ENCODE measurements at regions not wholly inside any gene's neighbourhood (a gene's known extent, or its start where the extent isn't known, plus 50 kb on each side); places are given as distances from the start of the nearest gene placed in this dataset.
A peak's percentile ranks its signal among the peaks of the same experiment; 100 is the strongest.

DNA sequence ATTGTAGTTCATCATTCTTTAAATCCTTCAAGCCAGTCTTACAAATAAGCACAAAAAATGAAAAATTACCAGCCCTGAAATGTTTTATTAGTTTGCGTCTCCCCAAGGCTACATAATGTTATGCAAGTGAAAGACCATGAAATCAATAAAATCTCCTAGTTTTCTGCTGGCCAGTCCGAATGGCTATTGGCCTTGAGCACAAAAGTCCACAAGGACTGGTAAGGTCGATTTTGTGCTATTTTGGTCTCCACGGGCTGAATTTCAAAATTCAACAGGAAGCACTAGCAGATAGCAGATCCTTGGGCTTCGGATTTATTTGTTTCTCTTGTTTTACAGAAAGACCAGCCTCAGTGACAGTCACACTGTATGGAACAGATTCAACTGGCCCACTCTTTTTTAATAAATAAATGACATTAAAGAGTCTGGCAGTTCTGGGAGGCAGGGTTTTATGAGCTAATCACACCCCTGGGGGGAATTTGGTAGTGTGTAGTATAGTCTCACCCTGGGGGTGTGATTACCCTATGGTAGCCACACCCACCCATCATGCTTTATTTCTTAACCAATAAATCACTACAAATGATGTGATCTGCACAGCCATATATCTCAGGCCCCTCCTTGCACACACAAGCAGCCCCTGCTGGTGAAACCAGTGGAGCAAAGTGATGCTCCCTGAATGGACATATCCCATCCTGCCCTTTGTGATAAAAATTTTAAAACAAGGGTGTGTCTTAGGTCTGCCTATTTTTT lies 51.1 kb upstream of the TMEM33 start:
- DNase-seq (ENCODE audit: low read depth, low spot score), result no peak

DNA sequence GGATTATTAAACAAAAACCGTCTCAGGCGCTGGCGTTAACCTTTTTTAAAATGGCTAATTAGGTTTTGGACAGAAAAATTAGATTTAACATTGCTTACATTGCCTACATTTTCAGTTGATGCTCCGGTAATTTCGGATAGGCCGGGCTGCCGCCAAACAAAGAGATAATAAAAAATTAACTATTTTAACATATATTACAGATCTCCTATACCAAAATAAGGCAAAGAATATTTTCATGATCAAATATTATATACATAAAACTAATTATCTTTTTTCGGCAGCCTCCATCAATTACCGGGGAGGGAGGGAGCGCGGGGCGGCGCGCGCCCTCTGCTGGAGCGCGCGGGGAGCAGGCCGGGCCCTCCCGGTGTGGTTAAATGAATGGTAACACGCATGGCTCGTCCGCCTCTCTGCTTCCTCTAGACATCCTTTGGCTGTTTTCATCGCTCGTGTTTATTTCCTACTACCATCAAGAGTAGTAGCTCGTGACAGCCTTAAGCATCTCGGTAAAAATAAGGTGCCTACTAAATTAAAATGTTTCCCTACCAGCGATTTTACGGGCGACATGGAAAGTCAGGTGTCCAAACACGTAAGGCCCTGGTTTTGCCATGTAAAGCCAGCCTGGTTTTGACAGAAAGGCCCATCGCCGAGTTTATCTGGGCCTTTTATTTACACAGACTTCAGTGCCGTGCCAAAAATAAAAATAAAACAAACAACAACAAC lies 52.4 kb upstream of the TMEM33 start:
- DNase-seq (ENCODE audit: low read depth, low spot score), result peak; percentile 14

DNA sequence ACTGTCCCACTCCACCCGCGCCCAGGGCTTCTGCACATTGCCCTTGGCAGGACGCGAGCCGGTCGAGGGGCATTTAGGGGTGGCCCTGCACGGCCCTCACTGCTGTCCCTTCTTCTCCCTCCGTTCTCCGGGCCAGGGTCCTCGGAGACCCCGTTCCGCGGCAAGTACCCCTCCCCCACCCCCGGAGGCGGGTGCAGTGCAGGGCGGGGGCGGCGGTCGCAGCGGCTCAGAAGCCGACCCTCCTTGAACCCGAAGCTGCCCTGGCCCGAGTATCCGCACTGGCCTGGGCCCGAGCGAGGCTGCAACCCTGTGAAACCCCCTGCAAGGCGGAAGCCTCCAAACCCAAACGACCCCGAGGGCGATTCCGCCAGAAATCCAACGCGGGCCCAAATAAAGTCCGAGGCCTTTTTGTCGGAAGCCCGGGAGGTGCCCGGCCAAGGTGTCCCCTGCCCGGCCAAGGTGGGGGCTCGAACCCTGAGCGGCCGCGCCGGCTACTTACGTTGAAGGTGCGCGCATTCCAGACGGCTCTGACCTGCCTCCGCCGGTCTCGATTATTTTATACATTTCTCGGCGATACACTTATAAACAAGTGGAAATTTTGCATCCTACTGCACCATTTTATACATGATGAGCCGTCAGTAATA lies 53.1 kb upstream of the TMEM33 start:
- DNase-seq (ENCODE audit: low read depth, low spot score), result no peak

DNA sequence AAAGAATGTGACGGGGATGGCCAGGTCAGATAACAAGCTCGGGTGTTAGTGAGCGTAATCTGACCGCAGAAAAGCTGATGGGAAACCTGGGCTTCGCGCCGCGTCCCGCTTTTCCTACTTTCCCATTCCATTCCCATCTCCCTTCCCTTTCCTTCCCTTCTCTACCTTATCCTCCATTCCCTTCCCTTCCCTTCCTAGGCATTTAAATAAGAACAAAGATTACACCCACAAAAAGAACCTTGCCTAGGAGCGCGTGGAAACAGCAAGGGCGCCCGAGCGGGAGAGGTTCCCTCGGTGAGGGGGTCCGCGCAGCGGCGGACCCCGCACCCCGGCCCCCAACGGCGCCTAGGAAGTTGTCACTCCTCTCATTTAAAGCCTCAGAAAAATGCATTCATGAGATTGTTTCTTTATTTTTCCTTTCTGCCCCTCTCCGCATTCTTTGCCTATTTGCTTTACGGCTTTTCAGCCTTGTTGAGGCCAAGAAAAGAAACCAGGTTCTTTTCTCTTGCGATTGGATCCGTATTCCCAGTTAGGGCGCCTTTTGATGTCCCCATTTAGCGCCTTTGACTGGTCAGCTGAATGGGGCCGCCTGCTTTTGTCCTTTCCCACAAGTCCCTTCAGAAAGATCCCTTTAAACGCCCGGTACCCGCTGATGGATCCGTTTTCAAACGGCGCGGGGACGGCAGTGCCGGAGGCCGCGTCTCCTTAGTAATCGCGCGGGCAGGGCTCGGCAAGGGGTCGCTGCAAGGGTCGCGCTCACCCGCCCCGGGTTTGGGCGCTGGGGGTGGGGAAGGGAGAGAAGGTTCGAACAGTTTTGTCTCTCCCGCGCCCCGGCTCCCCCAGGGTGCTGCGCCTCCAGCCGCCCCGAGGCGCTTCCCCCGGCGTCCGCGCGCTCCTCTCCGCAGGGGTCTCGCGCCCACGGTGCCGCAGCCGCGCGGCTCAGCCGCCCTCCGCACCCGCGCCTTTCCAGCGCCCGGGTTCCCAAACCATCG lies 54.1 kb upstream of the TMEM33 start:
- DNase-seq (ENCODE audit: low read depth, low spot score), result no peak

DNA sequence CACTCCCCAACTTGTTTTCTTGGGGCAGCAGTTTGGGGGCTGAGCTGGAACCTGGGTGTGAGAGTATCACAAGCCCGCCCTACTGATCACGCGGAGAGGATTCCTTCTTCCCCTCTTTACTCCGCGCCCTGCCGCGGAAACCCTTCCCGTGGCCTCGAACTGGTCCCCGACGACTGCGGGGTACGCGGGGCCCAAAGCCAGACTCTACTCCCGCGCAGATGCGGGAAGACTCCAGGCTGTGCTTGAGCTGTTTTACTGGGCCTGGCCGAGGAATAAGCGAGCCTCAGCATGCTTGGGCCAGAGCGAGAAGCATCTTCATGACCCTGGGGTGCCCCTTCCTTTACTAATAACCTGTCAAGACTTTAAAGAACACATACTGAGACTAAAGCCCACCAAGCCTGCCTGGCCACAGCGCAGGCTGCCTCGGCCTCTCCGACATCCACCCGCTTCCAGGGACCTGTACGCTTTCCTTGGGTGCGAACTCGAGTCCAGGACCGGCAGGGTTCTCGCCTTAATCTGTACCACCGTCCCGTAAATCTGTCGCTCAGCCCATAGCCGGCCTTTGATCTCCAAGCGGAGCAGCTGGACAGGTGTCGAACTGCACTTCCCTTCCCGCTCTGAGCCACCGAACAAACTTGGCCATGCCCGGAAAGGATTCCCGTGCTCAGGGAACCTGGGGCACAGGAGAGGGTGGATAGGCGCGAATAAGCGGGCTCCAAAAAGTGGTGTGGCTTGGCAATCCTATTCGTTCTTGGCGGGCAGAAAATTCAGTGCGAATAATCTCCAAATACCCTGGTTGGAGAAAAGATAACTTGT lies 55.0 kb upstream of the TMEM33 start:
- no peak for DNase-seq (ENCODE audit: low read depth, low spot score)

DNA sequence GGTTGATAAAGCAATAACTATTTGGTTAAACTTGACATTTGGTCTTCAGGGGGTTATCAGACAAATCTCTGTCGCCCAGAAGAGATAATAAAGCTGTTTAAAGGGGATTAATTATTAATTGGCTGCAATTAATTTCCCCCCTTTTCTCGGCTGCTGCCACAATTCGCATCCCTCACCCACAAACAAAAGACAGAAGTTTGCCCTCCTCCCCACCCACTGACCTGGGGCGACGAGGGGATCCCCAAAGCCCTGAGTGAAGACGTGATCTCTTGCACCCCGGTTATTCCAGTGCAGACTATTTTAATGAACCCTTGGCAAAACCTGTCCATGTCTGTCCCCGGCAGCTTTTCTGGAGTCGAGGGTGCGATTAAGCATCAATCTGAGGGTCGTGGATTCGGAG lies 55.7 kb upstream of the TMEM33 start:
- DNase-seq (ENCODE audit: low read depth, low spot score), result no peak

DNA sequence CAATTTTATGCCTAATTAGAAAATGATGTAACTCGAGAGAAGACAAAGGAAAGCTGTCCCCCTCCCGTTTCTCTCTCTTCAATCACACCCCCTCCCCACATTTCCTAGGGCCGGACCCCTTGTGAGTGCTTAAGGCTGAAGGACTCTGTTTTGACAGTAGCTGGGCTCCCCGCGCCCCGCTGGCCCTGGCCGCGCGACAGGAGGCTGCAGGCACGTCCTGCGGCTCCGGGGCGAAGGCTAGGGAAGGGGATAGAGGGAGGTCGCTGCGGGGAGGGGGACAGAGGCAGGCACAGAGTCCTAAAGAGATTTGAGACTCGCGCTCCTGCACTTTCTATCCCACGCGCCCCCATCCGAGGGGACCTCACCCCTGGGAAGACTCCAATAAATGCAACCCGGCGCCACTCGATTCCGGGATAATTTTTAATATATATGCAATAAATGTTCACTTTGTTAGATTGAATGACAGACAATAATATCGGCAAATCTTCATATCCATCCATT lies 56.2 kb upstream of the TMEM33 start:
- DNase-seq (ENCODE audit: low read depth, low spot score), result no peak

DNA sequence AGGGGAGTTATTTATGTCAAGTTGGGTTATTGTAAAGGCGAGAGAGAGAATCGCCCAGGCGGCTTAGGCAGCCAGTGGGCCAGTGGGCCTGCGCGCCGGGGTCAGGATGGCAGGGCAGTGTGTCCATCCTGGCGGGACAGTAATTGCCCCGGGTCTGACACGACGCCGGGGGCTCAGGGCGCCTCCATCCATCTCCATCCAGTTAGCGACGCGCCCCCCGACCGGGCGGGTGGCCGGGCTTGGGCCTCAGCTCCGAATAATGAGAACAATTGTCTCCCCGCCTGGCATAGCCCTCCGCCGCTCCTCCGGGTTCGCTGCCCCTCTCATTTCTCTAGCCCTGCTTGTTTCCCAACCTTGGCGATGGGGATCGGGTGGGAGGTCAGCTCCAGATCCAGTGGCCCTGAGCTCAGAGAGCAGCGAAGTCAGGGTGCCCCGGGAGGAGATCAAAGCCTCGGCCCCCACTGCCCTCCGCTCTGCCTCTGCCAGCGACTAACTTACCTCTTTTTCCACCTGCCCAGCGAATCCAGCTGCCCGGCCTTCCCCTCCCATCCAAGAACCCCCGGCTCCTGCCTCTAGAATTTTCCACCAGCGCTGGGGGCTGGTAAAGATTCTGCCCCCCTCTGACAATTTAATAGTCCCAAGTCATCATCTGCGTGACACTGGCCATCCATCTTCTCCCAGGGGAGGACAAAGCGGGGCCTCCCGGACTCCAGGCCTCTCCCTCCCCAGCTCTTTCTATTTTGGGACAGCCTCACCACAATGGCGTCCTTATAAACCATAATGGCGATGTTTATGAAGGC lies 56.9 kb upstream of the TMEM33 start:
- no peak for DNase-seq (ENCODE audit: low read depth, low spot score)

DNA sequence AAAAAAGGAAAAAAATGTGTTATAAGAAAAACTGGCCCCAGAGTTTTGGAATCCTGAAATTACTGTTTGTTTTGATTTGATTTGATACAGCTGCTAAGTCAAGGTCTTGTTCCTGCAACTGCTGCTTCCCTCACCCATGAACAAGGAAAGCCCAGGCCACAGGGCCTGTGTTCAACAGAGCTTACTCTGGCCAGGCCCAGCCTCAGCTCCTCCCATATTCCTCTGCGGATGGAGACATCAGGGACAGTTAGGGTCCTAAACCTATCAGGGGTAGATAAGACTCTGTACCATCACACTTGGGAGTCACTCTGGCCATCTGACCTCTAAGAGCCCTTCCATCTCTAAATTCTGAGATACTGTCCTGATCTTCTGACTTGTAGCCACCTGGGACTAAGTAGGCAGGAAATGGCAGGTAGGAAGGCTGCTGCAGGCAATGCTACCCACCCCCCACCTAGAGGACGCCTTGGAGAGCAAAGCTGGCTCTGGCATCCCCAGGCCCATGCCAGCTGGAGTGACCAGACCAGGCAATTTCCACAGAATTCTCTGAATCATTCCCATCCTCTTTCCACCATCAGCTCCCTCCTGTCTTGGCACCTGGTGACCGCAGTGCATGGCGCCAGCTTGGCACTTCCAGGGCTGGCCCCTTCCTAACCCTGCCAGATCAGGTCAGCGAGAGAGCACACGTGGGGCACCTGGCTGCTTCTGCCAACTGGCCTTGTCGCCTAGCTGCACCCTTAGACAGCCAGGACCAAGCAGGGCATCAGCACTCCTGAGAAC lies 58.0 kb upstream of the TMEM33 start:
- no peak for DNase-seq (ENCODE audit: low read depth, low spot score)

DNA sequence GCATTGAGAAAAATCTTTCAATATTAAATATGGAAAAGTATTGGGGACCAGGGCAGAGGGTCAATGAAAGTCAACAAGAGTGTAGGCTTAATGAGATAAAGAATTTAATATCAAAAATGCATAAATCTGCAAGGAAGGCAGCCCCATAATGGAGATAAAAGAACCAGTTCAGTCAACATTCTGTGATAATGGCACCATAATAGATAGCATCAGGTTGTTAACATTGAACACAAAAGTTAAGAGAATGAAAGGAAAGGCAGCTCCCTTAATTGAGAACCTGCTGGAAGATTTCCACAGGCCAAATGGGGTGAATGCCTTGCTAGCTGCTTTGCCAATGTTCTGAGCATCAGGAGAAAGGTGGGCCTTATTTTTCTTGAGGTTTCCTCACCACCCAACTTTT lies 60.4 kb upstream of the TMEM33 start:
- no peak for DNase-seq (ENCODE audit: low read depth, low spot score)

DNA sequence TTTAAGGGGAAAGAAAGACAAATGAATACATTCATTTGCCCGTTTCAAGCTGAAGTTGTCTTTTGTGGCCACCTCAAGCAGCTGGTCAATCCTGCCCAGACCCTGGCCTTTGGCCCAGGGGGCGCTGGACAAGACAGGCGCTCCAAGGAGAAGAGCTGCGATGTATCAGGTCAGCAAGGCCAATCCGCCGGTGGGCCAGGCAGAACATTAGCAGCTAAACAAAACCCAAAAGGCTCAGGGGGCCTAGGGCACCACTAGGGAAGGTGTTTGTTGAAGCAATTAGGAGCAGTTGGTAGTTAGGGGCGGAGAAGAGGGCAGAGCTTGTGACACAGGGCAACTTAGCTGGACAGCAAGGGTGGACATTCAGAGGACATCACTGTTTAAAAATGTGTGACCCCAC lies 60.8 kb upstream of the TMEM33 start:
- DNase-seq (ENCODE audit: low read depth, low spot score), result no peak

DNA sequence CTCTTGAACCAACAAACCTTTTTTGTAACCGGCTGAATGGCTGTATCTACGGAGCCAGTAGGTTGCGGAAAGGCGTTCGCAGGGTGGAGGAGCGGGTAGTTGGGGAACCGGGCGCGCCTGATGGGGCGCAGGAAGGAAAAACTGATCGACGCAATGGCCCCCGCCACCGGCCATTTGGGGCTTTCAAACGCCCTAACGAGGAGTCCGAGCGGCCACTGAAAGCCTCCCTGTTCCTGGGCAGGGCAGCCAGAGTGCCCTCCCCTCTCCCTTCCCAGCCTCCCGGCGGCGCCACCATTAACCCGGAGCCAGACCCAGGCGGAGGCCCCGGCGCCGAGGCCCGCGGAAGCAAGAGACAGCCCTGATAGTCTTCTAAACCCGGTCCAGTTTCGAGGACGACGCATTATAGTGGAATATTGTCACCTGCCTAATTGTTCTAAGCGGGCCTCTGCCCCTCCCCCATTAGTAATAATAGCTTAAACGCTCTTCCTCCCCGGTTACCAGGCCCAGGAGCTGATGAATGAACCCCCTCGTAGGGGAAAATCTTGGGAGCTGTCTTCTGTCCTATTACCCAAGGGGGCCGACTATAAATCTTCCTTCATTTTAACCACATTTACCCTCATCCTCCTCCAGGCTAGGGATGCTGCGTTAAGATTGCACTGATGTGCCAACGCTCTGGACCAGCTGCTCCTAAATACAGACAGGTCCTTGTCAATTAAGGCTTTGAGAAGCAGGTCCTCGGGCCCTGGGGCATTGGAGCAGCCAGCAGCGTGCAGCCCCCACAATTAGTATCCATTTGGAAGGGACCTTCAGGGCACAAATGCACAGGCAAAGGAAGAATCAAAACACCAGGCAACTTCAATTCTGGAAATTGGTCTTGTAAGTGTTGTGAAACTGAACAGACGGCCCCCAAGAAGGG lies 61.6 kb upstream of the TMEM33 start:
- DNase-seq (ENCODE audit: low read depth, low spot score), result no peak

DNA sequence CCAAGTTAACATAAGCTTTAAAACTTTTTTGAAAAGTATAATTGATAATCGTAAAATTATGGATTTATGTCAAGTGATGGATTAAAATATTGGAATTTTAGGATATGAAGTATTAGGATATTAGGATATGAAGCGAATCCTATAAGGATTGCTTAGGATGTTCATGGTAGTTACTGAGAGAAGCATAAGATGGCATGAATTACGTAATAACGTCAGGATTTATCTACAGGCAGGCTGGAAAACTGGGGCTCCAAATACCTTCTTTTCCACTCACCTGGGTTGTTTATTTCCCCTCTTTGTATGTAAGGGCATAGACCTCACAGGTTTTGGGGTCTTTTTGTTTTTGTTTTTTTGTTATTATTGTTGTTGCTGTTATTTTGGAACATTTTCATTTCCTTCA lies 65.2 kb upstream of the TMEM33 start:
- DNase-seq (ENCODE audit: low read depth, low spot score), result no peak

DNA sequence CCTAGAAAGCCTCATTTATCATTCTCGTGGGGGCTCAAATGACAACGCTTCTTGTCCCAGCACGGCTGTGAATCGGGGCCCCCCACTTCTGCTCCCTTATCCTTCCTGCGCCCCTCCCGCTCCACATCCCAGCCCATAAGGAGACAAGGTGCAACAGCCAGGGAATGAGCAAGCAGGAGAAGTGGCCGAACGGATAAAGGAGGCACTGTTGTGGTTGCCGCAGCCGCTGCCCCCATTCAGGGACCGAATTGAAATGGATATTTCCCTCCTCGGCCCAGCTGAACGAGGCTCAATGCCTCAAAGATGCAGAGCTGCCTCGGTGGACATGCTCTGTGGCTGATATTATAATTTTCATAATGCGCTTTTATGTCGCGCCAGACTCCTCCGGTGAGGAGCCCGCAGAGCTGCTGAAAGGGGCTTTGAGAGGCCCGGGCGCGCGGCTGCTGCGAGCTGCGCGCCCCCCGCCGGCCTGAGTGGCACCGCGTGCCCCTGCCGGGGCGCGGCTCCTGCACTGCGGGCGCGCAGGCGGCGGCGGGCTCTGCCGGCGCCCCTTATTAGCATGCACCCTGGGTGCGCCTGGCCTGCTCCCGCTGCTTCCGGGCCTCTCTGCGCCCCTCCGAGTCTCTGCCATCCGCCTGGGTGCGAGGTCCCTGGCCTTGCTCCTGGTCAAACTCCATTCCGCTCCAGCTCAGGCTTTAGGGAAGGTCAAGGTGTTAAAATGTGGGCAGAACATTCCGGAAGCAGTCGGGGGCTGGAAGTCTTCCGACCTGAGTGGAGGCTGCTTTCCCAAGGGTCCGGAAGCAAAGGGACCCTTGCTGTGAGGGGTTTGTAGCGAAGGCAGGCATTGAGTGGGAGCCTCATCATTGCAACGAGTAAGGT lies 68.2 kb upstream of the TMEM33 start:
- no peak for DNase-seq (ENCODE audit: low read depth, low spot score)

DNA sequence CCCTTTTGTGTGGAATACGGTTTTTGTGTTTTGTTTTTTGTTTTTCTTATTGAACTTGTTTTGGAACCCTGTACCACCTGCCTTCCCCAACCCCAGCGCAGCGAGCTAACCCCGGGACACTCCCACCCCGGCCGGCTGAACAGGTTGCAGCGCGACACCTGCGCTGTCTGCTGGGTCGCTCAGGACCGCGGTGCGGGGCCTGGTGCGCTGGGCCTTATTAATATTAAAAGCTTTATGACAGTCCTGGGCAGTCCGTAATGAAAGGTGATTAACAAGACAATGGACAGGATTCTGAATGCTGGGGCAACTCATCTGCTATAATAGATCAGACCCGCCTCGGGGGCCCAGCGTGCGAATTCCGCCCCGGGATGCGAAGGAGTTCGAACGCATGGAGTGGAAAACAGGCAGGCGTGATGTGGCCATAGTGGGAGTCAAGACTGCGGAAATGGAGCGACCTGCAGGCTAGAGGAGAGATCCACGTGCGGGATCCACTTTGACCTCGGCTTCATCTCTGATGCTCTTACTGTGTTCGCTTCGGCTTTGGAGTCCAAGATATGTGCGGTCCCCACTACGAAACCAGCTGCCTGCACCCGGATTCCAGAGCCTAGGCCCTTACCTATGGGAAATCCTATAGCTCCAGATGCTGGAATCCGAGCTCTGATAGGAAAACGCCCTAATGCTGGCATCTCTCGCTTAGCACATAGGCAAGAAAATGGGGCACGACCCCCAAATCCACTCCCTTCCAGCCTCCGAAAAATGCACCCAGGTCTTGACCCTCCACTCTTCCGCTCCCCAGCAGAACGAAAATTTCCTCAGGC lies 69.0 kb upstream of the TMEM33 start:
- no peak for DNase-seq (ENCODE audit: low read depth, low spot score)
